Tibial nerve (tissue), 4 donors: ENCODE measurements at regions not wholly inside any gene's neighbourhood (a gene's known extent, or its start where the extent isn't known, plus 50 kb on each side); places are given as distances from the start of the nearest gene placed in this dataset.

Experiments
- EP300 ChIP-seq, 2 donors: sonication (generic); formaldehyde crosslinking; IDR thresholded peaks; one replicate each; pipeline ENCODE4 v1.6.1; 2017; ENCODE audit warnings: antibody characterized with exemption in 2 of 2, mild to moderate bottlenecking in 1 of 2
- POLR2A ChIP-seq, 2 donors: fragments of 450-650 bp; IDR thresholded peaks; one replicate each; pipeline ENCODE4 v1.6.1; 2017; ENCODE audit warnings: antibody characterized with exemption in 2 of 2, mild to moderate bottlenecking in 2 of 2, moderate library complexity in 2 of 2
- TF ChIP-seq, protein P1 (sequence below), 5 experiments: fragments of 200-600 bp in 3 of 5; fragments of 450-650 bp in 2 of 5; sonication (generic) in 3 of 5; IDR thresholded peaks; one replicate each; pipeline ENCODE4 v1.5.1; 2016 to 2019; ENCODE audit warnings: antibody characterized with exemption in 5 of 5, mild to moderate bottlenecking in 3 of 5, moderate library complexity in 2 of 5

DNA sequence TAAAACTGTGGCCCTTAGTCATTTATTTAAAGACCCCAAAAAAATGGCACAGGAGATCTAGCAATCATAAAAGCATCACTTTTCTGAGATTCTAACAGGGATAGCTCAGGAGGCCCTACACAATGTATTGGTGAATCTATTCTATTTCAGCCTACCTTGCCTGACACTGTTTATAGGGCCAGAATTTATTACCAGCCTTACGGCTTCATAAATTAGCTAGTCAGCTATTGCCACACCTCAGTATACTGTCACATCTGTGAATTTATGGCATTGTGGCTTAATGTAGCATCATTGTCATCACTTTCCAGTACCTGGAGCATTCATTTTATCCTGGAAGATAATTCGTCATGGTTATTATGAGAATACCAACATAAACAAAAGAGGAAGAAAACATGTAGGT is 121.2 kb upstream of the ERG start:
- TF ChIP-seq, protein P1, sequence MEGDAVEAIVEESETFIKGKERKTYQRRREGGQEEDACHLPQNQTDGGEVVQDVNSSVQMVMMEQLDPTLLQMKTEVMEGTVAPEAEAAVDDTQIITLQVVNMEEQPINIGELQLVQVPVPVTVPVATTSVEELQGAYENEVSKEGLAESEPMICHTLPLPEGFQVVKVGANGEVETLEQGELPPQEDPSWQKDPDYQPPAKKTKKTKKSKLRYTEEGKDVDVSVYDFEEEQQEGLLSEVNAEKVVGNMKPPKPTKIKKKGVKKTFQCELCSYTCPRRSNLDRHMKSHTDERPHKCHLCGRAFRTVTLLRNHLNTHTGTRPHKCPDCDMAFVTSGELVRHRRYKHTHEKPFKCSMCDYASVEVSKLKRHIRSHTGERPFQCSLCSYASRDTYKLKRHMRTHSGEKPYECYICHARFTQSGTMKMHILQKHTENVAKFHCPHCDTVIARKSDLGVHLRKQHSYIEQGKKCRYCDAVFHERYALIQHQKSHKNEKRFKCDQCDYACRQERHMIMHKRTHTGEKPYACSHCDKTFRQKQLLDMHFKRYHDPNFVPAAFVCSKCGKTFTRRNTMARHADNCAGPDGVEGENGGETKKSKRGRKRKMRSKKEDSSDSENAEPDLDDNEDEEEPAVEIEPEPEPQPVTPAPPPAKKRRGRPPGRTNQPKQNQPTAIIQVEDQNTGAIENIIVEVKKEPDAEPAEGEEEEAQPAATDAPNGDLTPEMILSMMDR (IDR thresholded peaks at IDR 0.05) = no peak
- TF ChIP-seq POLR2A (IDR thresholded peaks at IDR 0.05) (no peak), EP300 (IDR thresholded peaks at IDR 0.05) (no peak)
